ENCODE measurements at regions not wholly inside any gene's neighbourhood (a gene's known extent, or its start where the extent isn't known, plus 50 kb on each side); places are given as distances from the start of the nearest gene placed in this dataset.
"Not testable (repeated sequence)": the region's sequence is repeated elsewhere in the genome, so short reads cannot be mapped to it uniquely, and the experiment has no call there.

DNA sequence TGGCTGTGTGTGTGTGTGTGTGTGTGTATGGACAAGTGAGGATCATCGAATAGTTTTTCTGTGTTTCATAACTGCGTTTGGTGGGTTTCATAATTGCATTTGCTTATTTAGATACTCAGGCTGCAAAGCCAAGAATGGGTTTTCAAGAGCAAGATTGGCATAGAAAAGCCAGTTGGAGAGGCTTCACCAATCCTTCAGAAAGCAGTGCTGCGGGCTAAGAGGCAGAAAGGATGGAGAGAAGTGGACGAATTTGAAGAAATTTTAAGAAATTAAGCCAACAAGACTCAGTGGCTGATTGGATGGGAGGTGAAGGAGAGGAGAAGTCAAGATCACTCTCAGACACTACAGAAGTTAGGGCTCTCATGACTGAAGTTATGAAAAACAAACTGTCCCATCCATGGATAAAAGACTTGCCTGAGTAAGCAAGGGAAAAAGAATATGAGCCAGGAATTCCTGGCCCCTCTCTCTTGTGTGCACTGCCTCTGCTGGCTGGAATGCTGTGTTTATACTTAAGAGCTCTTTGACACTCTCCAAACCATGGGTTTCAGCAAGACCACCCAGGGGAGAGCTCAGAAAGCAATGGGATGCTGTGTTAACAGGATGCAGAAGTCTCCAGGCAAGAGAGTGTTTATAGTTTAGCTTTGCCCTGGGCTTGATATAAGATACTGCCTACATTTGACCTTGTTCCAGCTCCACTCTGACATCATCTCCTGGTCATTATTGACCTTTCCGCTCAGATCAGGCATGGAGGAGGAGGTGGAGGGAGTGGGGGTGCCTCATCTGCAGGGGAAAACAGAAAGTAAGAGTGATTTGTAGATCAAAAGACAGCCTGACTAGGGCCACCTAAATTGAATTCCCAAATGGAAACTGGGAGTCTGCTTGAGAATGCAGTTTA lies 232.0 kb upstream of the PLXNA2 start:
- Histone ChIP-seq H3K4me1 (ENCODE audit: control insufficient read depth, insufficient read depth, low read length) (peaks cover 4% of the 10 kb centered on the region), H3K9ac (ENCODE audit: low read depth, low read length) (no peak overlapping the region), H3K36me3 (ENCODE audit: control insufficient read depth, insufficient read depth, low read length) (no peaks in the 10 kb centered on the region), H3K9me3 (ENCODE audit: control insufficient read depth, insufficient read depth, low read length) (no peaks in the 10 kb centered on the region), H3K27me3 (ENCODE audit: control insufficient read depth, insufficient read depth, low read length) (no peaks in the 10 kb centered on the region), H3K4me3 (ENCODE audit: low read depth, low read length) (no peak overlapping the region)

DNA sequence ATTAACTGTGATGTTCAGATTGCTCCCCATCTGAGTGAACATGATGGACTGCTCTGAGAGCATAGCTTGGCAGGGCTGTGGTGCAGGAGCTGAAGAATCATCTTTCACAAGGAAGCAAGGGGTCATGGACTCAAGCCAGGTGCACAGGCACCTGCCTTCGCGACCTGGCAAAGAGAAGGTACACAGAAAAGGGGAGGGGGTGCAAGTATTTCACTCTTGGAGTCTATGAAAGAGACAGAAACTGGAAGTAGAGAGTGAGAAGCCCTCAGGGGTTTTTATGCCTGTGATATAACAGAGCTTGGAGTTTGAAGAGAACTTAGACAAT lies 232.6 kb upstream of the PLXNA2 start:
- no peaks in the 10 kb centered on the region for H3K9me3 ChIP-seq (ENCODE audit: control insufficient read depth, insufficient read depth, low read length)
- H3K9ac ChIP-seq (ENCODE audit: low read depth, low read length), result no peak overlapping the region
- H3K4me3 ChIP-seq (ENCODE audit: low read depth, low read length), result no peak overlapping the region
- no peaks in the 10 kb centered on the region for H3K36me3 ChIP-seq (ENCODE audit: control insufficient read depth, insufficient read depth, low read length)
- H3K4me1 ChIP-seq (ENCODE audit: control insufficient read depth, insufficient read depth, low read length), result peaks cover 4% of the 10 kb centered on the region
- H3K27me3 ChIP-seq (ENCODE audit: control insufficient read depth, insufficient read depth, low read length), result no peaks in the 10 kb centered on the region

DNA sequence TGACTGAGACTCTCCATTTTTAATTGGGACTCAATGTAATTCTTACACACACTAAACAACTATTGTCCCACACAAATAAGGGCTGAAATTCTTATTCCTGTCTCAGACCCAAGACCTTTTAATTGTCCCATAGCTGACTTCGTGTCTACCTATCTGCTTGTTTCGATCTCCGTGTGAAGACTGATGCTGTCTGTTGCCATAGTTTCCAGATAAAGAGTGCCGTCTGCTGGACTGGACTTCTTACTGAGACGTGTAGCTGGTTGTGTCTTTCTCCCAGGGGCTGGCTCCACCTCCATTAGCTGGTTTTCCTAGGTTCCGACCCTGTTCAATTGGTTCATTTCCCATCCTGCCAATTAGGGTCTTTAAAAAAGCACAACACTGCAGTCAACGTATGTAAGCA lies 235.3 kb upstream of the PLXNA2 start:
- Histone ChIP-seq H3K27me3 (ENCODE audit: control insufficient read depth, insufficient read depth, low read length) (no peaks in the 10 kb centered on the region), H3K9me3 (ENCODE audit: control insufficient read depth, insufficient read depth, low read length) (no peaks in the 10 kb centered on the region), H3K4me1 (ENCODE audit: control insufficient read depth, insufficient read depth, low read length) (peaks cover 4% of the 10 kb centered on the region), H3K4me3 (ENCODE audit: low read depth, low read length) (no peak overlapping the region), H3K36me3 (ENCODE audit: control insufficient read depth, insufficient read depth, low read length) (no peaks in the 10 kb centered on the region), H3K9ac (ENCODE audit: low read depth, low read length) (no peak overlapping the region)

DNA sequence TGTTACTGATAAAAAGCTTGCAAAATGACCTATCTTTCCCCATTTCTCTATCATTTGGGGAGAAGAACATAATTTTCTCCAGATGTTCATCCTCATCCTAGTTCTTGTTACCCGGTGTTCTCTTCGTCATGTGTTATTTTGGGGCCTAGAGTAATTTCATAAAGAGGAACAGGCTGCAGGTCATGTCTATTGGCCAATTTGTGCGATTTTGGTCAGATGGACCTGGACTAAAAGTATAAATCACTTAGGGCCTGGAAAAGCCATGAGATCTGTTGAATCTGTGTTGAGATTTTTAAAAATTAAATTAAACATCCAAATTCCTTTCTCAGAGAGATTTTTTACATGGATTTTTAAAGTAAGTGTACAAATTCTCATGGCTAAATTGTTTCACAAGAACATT lies 241.3 kb upstream of the PLXNA2 start:
- H3K9ac ChIP-seq (ENCODE audit: low read depth, low read length), result no peak overlapping the region
- no peaks in the 10 kb centered on the region for H3K36me3 ChIP-seq (ENCODE audit: control insufficient read depth, insufficient read depth, low read length)
- H3K4me1 ChIP-seq (ENCODE audit: control insufficient read depth, insufficient read depth, low read length), result no peaks in the 10 kb centered on the region
- H3K9me3 ChIP-seq (ENCODE audit: control insufficient read depth, insufficient read depth, low read length), result no peaks in the 10 kb centered on the region
- no peaks in the 10 kb centered on the region for H3K27me3 ChIP-seq (ENCODE audit: control insufficient read depth, insufficient read depth, low read length)
- no peak overlapping the region for H3K4me3 ChIP-seq (ENCODE audit: low read depth, low read length)

DNA sequence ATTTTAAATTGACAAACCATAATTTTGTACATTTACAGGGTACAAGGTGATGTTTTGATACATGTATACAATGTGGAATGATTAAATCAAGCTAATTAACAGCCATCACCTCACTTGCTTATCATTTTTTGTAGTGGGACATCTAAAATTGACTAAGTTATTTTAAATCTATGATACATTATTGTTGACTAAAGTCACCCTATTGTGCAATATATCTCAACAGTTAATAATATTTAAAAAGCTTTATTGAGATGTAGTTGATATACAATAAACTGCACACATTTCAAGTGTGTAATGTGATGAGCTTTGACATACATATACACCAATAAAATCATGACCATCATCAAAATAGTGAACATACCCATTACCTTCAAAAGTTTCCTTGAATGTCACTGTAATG lies 242.5 kb upstream of the PLXNA2 start:
- Histone ChIP-seq H3K9me3 (ENCODE audit: control insufficient read depth, insufficient read depth, low read length) (no peaks in the 10 kb centered on the region), H3K4me3 (ENCODE audit: low read depth, low read length) (no peak overlapping the region), H3K9ac (ENCODE audit: low read depth, low read length) (no peak overlapping the region), H3K4me1 (ENCODE audit: control insufficient read depth, insufficient read depth, low read length) (no peaks in the 10 kb centered on the region), H3K36me3 (ENCODE audit: control insufficient read depth, insufficient read depth, low read length) (no peaks in the 10 kb centered on the region), H3K27me3 (ENCODE audit: control insufficient read depth, insufficient read depth, low read length) (no peaks in the 10 kb centered on the region)

DNA sequence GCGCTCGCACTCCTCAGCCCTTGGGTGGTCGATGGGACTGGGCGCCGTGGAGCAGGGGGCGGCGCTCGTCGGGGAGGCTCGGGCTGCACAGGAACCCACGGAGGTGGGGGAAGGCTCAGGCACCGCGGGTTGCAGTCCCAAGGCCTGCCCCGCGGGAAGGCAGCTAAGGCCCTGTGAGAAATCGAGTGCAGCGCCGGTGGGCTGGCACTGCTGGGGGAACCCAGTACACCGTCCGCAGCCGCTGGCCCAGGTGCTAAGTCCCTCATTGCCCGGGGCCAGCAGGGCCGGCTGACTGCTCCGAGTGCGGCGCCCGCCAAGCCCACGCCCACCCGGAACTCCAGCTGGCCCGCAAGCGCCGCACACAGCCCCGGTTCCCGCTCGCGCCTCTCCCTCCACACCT lies 244.2 kb upstream of the PLXNA2 start:
- H3K9ac ChIP-seq (ENCODE audit: low read depth, low read length); H3K4me3 ChIP-seq (ENCODE audit: low read depth, low read length); H3K9me3 ChIP-seq (ENCODE audit: control insufficient read depth, insufficient read depth, low read length): not testable (repeated sequence)

DNA sequence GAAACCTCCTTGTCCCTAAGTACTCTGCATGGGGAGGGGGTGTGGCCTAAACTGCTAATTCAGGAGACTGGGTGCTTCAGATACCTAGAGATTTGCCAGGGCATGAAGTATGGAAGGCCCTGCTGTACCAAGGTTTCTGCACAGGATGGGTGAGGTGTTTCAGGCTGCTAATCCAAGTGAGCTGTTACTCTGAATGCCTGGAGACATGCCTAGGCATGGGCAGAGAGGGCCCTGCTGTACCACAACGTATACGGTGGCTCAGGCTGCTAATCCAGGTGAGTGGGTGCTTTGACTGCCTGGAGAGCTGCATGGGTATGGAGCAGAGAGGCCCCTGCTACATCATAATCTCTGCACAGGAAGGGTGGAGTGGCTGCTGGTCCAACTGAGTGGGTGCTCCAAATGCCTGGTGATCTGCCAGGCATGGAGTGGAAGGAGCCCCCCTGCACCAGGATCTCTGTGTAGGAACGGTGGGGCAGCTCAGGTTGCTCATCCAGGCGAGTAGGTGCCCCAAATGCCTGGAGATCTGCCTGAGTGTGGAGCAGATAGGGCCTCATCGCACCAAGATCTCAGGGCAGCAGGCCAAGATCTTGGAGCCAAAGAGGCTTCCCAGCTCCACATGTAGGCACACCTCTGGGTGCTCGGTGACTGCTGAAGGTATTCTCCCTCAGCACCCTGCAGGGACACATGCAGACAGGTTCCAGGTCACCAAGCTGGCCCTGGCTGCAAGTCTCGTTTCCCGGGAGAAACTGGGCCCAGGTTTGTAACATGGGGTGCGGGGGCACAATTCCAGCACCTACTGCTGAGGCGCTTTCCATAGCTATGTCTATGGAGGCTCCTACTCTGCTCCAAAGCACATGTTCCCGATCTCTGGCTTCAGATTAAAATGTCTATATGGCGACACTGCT lies 252.5 kb upstream of the PLXNA2 start:
- Histone ChIP-seq H3K9ac (ENCODE audit: low read depth, low read length) (no peak overlapping the region), H3K36me3 (ENCODE audit: control insufficient read depth, insufficient read depth, low read length) (no peaks in the 10 kb centered on the region)

More for the DNA sequence above, 244.2 kb upstream of the PLXNA2 start:
- H3K4me1 ChIP-seq (ENCODE audit: control insufficient read depth, insufficient read depth, low read length); H3K36me3 ChIP-seq (ENCODE audit: control insufficient read depth, insufficient read depth, low read length); H3K27me3 ChIP-seq (ENCODE audit: control insufficient read depth, insufficient read depth, low read length): not testable (repeated sequence)

DNA sequence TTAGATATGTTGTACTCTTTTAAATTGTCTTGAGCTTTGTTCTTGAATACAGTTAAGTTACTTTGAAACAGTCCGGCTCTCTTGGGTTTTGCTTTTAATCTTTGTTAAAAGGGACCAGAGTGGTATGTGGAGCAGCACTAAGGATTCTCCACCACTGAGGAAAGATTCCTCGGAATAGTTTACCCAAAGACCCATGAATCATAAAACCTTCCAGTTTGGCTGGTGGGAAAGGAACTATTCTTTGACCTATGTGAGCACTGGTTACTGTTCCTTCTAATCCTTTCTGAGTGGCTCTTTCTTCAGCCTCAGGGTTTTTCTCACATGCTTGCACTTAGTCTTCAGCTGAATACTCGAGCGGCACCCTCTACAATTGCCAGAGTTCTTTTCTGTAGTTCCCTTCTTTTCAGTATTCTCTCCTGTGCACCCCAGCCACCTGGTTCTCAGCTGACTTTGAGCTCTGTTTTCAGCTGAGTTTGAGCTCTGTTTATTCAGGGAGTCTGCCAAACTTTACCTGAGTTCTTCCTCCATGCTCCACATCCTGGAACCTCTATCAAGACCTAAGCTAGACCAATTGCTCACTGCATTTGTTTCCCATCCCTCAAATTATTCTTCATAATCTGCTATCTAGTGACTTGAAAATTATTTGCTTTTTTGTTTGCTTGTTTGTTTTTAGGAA lies 253.8 kb upstream of the PLXNA2 start:
- no peaks in the 10 kb centered on the region for H3K27me3 ChIP-seq (ENCODE audit: control insufficient read depth, insufficient read depth, low read length)
- no peak overlapping the region for H3K9ac ChIP-seq (ENCODE audit: low read depth, low read length)
- no peaks in the 10 kb centered on the region for H3K36me3 ChIP-seq (ENCODE audit: control insufficient read depth, insufficient read depth, low read length)
- H3K4me3 ChIP-seq (ENCODE audit: low read depth, low read length), result no peak overlapping the region
- H3K9me3 ChIP-seq (ENCODE audit: control insufficient read depth, insufficient read depth, low read length), result no peaks in the 10 kb centered on the region
- no peaks in the 10 kb centered on the region for H3K4me1 ChIP-seq (ENCODE audit: control insufficient read depth, insufficient read depth, low read length)

More for the DNA sequence above, 252.5 kb upstream of the PLXNA2 start:
- no peak overlapping the region for H3K4me3 ChIP-seq (ENCODE audit: low read depth, low read length)
- no peaks in the 10 kb centered on the region for H3K27me3 ChIP-seq (ENCODE audit: control insufficient read depth, insufficient read depth, low read length)
- no peaks in the 10 kb centered on the region for H3K9me3 ChIP-seq (ENCODE audit: control insufficient read depth, insufficient read depth, low read length)
- H3K4me1 ChIP-seq (ENCODE audit: control insufficient read depth, insufficient read depth, low read length), result no peaks in the 10 kb centered on the region

DNA sequence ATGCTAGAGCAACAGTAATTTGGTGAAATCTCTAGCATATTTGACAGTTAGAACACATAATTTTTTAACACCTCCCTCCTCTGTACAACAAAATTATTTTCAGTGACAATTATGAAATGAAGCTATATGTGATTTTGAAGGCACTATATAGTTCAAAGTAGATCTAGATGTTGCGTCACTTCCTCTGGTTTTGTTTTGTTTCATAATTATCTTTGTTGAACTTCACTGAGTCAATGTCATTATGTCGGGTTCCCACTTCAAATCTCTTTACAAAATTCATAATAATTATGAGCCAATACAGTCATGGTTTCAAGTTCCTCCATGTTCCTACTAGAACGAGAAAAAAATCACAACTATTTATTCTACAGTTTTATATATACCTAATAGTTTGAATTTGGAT lies 254.8 kb upstream of the PLXNA2 start:
- no peaks in the 10 kb centered on the region for H3K4me1 ChIP-seq (ENCODE audit: control insufficient read depth, insufficient read depth, low read length)
- H3K9ac ChIP-seq (ENCODE audit: low read depth, low read length), result no peak overlapping the region
- no peaks in the 10 kb centered on the region for H3K9me3 ChIP-seq (ENCODE audit: control insufficient read depth, insufficient read depth, low read length)
- no peaks in the 10 kb centered on the region for H3K27me3 ChIP-seq (ENCODE audit: control insufficient read depth, insufficient read depth, low read length)
- no peaks in the 10 kb centered on the region for H3K36me3 ChIP-seq (ENCODE audit: control insufficient read depth, insufficient read depth, low read length)
- no peak overlapping the region for H3K4me3 ChIP-seq (ENCODE audit: low read depth, low read length)

DNA sequence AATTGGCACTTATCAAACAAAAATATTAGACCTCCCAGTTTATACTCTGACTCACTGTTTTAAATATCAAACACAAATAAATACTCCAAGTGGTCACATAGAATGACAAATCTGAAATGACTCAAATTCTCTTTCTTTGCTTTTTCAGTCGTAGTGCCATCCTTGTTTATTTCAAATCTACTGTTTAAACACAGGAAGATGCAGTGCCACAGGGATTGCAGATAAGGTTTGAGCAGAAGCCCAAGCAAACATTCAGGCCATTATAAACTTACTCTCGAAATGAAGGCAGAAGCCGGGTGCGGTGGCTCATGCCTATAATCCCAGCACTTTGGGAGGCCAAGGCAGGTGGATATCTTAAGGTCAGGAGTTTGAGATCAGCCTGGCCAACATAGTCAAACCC lies 255.4 kb upstream of the PLXNA2 start:
- Histone ChIP-seq H3K4me1 (ENCODE audit: control insufficient read depth, insufficient read depth, low read length) (no peaks in the 10 kb centered on the region), H3K4me3 (ENCODE audit: low read depth, low read length) (no peak overlapping the region), H3K36me3 (ENCODE audit: control insufficient read depth, insufficient read depth, low read length) (no peaks in the 10 kb centered on the region), H3K9ac (ENCODE audit: low read depth, low read length) (no peak overlapping the region), H3K27me3 (ENCODE audit: control insufficient read depth, insufficient read depth, low read length) (no peaks in the 10 kb centered on the region), H3K9me3 (ENCODE audit: control insufficient read depth, insufficient read depth, low read length) (no peaks in the 10 kb centered on the region)

DNA sequence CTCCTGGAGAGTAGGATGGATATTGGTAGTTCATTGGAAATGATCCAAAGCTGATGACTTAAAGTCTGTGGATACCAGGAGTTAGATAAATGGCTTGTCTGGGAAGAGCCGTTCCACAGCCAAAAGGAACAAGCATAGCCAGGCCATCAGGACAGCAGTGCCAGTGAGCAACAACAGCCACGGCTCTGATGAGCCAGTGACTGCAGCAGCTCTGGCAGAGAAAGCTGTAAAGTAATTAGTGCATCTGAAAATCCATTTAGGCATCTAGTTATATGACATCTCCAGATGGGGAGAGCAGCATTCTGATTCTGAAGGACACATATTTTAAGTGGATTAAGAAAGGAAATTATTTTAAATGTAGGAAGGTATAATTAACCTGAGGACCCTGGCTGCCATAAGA lies 256.2 kb upstream of the PLXNA2 start:
- no peak overlapping the region for H3K4me3 ChIP-seq (ENCODE audit: low read depth, low read length)
- no peaks in the 10 kb centered on the region for H3K4me1 ChIP-seq (ENCODE audit: control insufficient read depth, insufficient read depth, low read length)
- no peaks in the 10 kb centered on the region for H3K9me3 ChIP-seq (ENCODE audit: control insufficient read depth, insufficient read depth, low read length)
- H3K27me3 ChIP-seq (ENCODE audit: control insufficient read depth, insufficient read depth, low read length), result no peaks in the 10 kb centered on the region
- H3K36me3 ChIP-seq (ENCODE audit: control insufficient read depth, insufficient read depth, low read length), result no peaks in the 10 kb centered on the region
- H3K9ac ChIP-seq (ENCODE audit: low read depth, low read length), result no peak overlapping the region
